ENCODE measurements at regions not wholly inside any gene's neighbourhood (a gene's known extent, or its start where the extent isn't known, plus 50 kb on each side); places are given as distances from the start of the nearest gene placed in this dataset.

DNA sequence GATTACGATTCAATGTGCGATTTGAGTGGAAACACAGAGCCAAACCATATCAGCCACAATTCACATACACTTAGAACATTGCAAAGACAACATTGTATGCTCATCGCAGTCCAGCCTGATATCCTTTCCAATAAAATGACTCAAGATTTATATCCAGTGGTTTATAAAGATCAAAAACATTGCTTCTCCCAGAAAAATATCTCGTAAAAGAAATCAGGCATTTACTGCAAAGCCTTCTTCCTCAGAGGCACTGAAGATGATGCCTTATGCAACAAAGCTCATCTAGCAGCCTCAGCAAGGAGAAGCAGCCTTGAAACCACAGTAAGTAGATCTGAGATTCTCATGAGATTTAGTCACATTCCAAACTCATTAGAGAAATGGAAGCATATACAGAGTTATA lies 523.8 kb downstream of the ELAVL2 start:
- TF ChIP-seq MAZ (IDR thresholded peaks at IDR 0.05; ENCODE audit: borderline replicate concordance, low read depth, low read length) (no peak), BHLHE40 (IDR thresholded peaks at IDR 0.05; ENCODE audit: low read depth, low read length) (no peak), CHD1 (IDR thresholded peaks at IDR 0.05; ENCODE audit: low read depth, low read length) (no peak), FOS (IDR thresholded peaks at IDR 0.05; ENCODE audit: low read depth, low read length) (no peak), RCOR1 (IDR thresholded peaks at IDR 0.05; ENCODE audit: insufficient replicate concordance, low read length) (no peak), CEBPB (IDR thresholded peaks at IDR 0.05; ENCODE audit: low read depth, low read length) (no peak), NFE2L2 (IDR thresholded peaks at IDR 0.05; ENCODE audit: low read depth, low read length) (no peak), POLR2A (IDR thresholded peaks at IDR 0.05; ENCODE audit: low read depth, low read length) (no peak)
- H3K18ac ChIP-seq (ENCODE audit: low read depth, low read length), result no peak overlapping the region
- no peaks in the 10 kb centered on the region for H3K9me3 ChIP-seq (ENCODE audit: control insufficient read depth, insufficient read depth, low read length)
- no peak overlapping the region for H3K27ac ChIP-seq (ENCODE audit: insufficient read depth, low read length)
- H2AK5ac ChIP-seq (ENCODE audit: low read depth, low read length), result no peak overlapping the region
- no peak overlapping the region for H2AK9ac ChIP-seq (replicated peaks; ENCODE audit: low read depth, low read length, poor library complexity)
- ATAC-seq (ENCODE audit: low read depth) (no peak), DNase-seq (no peak)
- H4K5ac ChIP-seq (ENCODE audit: low read depth, low read length), result no peak overlapping the region
- H4K8ac ChIP-seq (ENCODE audit: low read depth in 2 of 2, low read length in 2 of 2), result no peak overlapping the region
- no peaks in the 10 kb centered on the region for H3K9me1 ChIP-seq (ENCODE audit: insufficient read depth, low read length)
- 100% methylated on average over 1 of the region's 4 CpGs; no CpG with 5 or more reads in 1 of the 2 experiments for WGBS, 2 experiments (ENCODE audit: extremely low coverage in 2 of 2, insufficient read length in 1 of 2)
- H3K36me3 ChIP-seq (ENCODE audit: control insufficient read depth, insufficient read depth, low read length), result no peaks in the 10 kb centered on the region
- no peak overlapping the region for H3K4me3 ChIP-seq (ENCODE audit: insufficient read depth, low read depth, low read length)
- H3K23ac ChIP-seq (ENCODE audit: low read depth, low read length), result no peak overlapping the region
- no peak overlapping the region for H2BK20ac ChIP-seq (ENCODE audit: low read depth, low read length)
- H2BK120ac ChIP-seq (ENCODE audit: low read depth, low read length), result no peak overlapping the region
- no peak overlapping the region for H2BK5ac ChIP-seq (ENCODE audit: low read depth, low read length, poor library complexity, severe bottlenecking)
- POLR2A ChIA-PET (ENCODE audit: unreplicated experiment), result no interaction called here
- H2BK15ac ChIP-seq (ENCODE audit: low read depth, low read length), result no peak overlapping the region
- H3K4me1 ChIP-seq (ENCODE audit: control insufficient read depth, insufficient read depth, low read length), result no peaks in the 10 kb centered on the region
- no peaks in the 10 kb centered on the region for H4K20me1 ChIP-seq (ENCODE audit: insufficient read depth, low read length)
- no TSS peak for BruUV-seq (replicated peaks)
- H3K79me1 ChIP-seq (ENCODE audit: low read depth in 1 of 2, low read length in 2 of 2), result no peaks in the 10 kb centered on the region
- no peak overlapping the region for H3K56ac ChIP-seq (ENCODE audit: extremely low read depth, insufficient read depth, low read length)
- intact Hi-C loops (cut with micrococcal nuclease) (no loop called here), in situ Hi-C loops (cut with MboI; ENCODE audit: low sequenced_read_pairs) (no loop called here), dilution Hi-C loops (cut with HindIII; ENCODE audit: low sequenced_read_pairs, unreplicated experiment) (no loop called here)
- no peak overlapping the region for H3K4ac ChIP-seq (ENCODE audit: low read depth, low read length)
- H3K9ac ChIP-seq (ENCODE audit: low read depth, low read length), result no peak overlapping the region
- H3K4me2 ChIP-seq (ENCODE audit: low read depth, low read length), result no peak overlapping the region
- H4K91ac ChIP-seq (ENCODE audit: insufficient read depth, low read depth, low read length), result no peak overlapping the region
- H3K27me3 ChIP-seq (ENCODE audit: control insufficient read depth, insufficient read depth, low read length), result no peaks in the 10 kb centered on the region
- H2AFZ ChIP-seq (replicated peaks; ENCODE audit: low read length, poor library complexity), result no peak overlapping the region
- CTCF ChIA-PET, result no interaction called here
- H3K14ac ChIP-seq (replicated peaks; ENCODE audit: low read depth, low read length), result no peak overlapping the region

All from IMR-90 (cell line).